ENCODE measurements at regions not wholly inside any gene's neighbourhood (a gene's known extent, or its start where the extent isn't known, plus 50 kb on each side); places are given as distances from the start of the nearest gene placed in this dataset.

DNA sequence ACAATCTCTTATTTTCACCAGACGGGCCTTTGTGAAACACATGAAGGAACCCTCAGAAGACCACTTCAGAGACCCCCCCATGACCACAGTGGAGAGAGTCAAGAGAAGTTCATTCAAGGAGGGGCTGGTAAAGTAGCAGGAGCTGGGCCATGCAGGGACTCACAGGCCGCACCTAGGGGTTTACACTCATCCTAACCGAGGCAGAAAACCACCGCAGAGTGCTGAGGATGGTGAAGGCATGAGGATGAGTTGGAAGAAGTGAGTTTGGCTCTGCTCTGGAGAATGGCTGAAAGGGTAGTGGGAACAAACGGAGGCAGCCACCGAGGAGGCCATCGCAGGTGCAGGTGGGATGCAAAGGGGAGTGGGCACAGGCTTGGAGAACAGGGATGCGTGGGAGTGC is 1046.9 kb downstream of the UQCRFS1 start:
- TF ChIP-seq POLR2A (IDR thresholded peaks at IDR 0.05) (no peak), POLR2AphosphoS5 (IDR thresholded peaks at IDR 0.05; ENCODE audit: insufficient read depth in 1 of 2, low read depth in 1 of 2) (no peak)
- TF ChIP-seq, protein P1, sequence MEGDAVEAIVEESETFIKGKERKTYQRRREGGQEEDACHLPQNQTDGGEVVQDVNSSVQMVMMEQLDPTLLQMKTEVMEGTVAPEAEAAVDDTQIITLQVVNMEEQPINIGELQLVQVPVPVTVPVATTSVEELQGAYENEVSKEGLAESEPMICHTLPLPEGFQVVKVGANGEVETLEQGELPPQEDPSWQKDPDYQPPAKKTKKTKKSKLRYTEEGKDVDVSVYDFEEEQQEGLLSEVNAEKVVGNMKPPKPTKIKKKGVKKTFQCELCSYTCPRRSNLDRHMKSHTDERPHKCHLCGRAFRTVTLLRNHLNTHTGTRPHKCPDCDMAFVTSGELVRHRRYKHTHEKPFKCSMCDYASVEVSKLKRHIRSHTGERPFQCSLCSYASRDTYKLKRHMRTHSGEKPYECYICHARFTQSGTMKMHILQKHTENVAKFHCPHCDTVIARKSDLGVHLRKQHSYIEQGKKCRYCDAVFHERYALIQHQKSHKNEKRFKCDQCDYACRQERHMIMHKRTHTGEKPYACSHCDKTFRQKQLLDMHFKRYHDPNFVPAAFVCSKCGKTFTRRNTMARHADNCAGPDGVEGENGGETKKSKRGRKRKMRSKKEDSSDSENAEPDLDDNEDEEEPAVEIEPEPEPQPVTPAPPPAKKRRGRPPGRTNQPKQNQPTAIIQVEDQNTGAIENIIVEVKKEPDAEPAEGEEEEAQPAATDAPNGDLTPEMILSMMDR (IDR thresholded peaks at IDR 0.05), result no peak

All from vagina (tissue), 2 donors.